Stimulated activated CD8-positive, alpha-beta memory T cell treated with anti-CD3 and anti-CD28 coated beads, Interleukin-12 subunit alpha, Interleukin-12 subunit beta, amount 100 ng/mL, for 1 hour (primary cell): ENCODE measurements at regions not wholly inside any gene's neighbourhood (a gene's known extent, or its start where the extent isn't known, plus 50 kb on each side); places are given as distances from the start of the nearest gene placed in this dataset.
"Not testable (repeated sequence)": the region's sequence is repeated elsewhere in the genome, so short reads cannot be mapped to it uniquely, and the experiment has no call there.

ENCODE experiments used
- DNase-seq: peaks from one replicate; pipeline ENCODE4 v3.0.0-alpha.2; 2020; ENCODE audit warnings: low read depth

DNA sequence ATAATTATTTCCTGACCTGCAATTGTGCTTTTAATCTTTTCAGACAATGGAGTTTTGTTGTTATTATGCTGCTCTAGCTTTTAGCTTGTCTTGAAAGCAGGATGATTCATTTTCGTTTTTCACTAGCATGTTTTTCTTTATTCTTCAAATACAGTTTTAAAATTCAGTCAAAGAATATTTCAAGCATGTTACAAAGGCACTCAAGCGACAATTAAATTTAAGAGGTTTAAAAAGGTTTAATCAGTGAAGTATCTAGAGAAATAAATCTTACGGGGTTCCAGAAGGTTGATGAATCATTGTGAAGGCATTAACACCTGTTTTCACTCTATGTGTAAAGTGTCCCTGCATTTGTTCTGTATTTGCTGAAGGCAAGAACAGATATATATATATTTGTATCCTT lies 390.7 kb upstream of the TMEFF2 start:
- DNase-seq = no peak

DNA sequence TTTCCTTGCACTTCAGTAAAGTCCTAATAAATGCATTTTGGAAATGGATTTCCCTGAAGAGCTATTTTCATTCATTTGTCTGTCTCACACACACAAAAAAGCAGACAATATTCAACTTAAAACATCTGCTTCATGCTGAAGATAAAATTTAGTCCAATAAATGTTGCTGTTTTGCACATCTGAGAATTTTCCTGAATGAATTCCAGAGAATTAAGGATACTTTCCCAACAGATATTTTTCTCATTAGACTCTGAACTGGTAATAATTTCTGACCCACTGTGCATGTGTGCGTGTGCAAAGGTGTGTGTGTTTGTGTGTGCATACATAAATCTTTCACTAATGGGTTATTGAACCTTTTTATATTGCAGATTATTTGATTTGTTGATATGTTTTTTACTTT lies 390.2 kb upstream of the TMEFF2 start:
- DNase-seq = no peak

DNA sequence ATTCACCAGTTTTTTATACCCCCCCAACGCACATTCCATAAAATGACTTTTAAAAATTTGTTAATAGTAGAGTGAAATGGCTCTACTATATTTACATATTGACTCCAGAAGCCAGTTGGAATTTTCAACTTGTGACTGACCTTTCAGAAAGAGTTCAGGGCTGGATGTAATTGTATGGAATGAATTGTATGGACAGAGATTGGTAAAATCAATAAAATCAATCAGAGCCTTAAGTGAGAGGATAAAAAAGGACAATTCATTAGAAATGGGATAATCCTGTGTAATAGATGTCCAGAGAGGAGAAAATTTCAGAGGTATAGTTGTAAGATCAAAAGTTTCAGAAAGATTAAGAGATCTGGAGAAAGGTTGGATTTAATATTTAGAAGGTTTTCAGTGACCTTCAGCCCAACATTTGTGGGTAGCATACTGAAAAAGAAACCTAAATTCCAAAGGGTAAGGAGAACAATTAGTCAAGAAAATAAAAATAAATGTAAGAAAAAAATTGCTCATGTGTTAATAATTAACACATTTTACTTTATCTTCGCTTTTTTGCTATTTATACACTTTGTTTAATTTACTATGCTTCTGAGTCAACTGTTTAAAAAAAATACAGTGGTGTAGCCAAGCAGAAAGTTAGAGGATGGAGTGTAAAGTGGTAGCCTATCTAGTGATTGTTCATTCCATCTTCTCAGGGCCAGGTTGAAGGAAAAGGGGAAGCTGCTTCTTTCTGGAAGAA lies 385.4 kb upstream of the TMEFF2 start:
- no peak for DNase-seq

DNA sequence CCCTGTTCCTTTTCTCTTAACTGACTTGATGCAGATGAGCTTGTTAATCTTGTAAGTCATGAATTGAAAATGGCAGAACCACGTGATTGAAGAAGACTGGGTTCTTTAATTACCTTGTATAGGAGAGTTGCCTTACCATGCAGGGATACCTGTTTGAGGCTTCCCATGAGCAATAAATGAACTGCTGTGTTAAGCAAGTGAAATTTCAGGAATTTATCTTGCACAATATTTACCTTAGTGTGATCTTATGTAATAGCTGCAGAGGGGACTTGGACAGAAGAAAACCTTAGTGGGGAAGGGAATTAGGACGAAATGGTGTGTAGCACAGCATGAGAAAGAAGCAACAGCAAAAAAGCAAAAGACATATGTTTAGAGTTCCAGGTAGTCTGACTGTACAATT lies 384.0 kb upstream of the TMEFF2 start:
- no peak for DNase-seq

DNA sequence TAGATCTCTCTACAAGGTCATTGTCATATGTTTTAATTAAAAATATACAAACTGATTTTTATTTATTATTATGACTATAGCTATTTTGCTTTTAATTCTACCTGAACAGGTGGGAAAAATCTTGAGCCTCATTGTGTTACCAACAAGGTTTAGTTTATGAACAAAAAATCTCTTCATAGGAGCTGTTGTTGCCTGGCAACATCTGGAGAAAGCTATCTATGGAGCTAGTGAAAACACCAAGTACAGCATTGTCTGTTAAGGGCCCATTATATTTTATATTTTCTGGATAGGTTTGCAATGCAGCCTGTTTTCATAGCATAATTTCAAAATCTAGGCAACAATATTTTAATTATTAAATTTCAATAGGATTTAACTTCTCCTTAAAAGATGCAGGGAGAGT lies 383.0 kb upstream of the TMEFF2 start:
- DNase-seq = no peak

DNA sequence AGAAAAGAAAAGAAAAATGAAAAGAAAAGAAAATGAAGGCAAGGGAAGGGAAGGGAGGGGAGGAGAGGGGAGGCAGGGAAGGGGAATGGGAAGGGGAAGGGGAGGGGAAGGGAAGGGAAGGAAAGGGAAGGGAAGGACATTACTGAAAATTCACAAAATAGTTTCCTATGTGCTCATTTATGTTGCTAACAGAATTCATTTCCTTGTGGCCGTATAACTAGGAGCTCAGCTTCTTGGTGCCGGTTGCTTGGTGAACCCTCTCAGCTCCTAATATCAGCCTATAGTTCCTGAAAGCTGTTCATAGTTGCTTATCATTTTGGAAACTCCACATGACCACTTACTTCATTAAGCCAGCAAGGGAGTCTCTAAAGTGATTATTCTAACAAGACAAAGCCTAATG lies 379.8 kb upstream of the TMEFF2 start:
- DNase-seq = no peak

DNA sequence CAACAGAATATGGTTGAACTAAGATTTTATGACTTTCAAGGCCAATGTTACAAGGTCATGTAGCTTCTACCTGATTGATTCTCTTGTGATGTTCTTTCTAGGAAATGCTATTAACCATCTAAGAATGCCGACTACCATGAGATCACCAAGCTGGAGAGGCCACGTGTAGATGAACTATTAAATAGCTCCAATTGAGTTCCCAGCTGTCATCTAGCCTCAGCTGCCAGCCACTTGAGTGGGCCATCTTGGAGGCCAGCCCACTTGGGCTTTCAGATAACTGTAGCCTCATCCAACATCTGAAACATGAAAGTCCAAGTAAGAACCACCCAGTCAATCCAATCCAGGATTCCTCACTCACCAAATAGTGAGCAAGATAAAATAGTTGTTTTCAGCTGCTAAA lies 376.9 kb upstream of the TMEFF2 start:
- DNase-seq = no peak

DNA sequence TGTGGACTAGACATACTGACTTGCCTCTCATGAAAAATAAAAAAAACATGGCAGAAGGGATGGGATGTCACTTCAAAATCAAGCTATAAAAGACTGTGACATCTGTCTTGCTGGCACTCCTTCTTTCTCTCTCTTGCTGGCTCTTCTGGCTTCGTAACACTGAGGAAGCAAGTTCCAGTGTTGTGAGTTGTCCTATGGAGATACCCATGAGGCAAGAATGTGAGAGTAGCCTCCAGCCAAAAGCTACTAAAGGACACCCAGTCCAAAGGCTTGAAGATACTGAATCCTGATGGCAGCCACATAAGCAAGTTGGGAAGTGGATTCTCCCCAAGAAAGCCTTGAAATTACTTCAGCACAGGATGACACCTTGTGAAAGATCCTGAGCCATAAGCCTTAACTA lies 376.1 kb upstream of the TMEFF2 start:
- DNase-seq = no peak

DNA sequence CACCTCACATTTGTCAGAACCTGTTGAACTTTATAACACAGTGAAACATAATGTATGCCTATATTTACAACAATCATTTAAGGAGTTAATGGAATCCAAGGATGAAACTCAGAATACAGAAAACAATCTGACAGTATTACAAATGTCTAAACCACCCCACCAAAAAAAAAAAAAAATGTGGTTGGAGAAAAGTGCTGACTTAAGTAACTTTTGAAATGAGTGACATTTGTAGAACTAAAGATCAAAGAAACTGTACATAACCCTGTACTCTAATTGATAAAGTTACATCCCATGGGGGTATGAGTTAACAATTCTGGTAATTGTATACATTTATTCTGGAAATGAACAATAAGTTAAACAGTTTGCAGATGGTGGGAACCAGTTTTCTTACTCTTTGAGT lies 372.1 kb upstream of the TMEFF2 start:
- no peak for DNase-seq

DNA sequence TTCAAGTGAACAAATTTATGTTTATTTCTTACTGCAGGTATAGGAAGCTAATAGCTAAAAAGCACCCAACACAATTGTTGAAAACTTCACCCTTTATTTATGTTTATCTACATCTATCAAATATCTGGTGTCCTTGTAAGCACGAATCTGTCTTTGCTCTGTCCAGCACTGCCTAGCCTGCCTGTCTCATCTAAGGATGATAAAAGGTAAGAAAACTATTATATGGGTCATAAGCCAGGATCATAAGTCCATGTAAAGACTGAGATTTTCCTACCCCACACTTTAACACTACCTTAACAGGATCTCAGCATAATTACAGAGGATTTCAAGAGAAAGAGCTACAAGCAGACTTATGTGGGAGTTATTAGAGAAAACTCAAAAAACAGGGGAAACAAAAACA lies 365.6 kb upstream of the TMEFF2 start:
- DNase-seq = no peak

DNA sequence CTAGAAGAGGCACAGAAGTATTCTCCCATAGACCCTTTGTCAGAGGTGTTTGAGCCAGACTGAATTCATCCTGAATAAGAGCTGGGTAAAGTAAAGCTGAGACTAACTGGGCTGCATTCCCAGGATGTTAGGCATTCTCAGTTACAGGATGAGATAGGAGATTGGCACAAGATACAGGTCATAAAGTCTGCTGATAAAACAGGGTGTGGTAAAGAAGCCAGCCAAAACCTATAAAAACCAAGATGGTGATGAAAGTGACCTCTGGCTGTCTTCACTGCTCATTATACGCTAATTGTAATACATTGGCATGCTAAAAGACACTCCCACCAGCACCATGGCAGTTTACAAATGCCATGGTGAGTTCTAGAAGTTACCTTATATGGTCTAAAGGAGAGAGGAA lies 364.9 kb upstream of the TMEFF2 start:
- DNase-seq = no peak

DNA sequence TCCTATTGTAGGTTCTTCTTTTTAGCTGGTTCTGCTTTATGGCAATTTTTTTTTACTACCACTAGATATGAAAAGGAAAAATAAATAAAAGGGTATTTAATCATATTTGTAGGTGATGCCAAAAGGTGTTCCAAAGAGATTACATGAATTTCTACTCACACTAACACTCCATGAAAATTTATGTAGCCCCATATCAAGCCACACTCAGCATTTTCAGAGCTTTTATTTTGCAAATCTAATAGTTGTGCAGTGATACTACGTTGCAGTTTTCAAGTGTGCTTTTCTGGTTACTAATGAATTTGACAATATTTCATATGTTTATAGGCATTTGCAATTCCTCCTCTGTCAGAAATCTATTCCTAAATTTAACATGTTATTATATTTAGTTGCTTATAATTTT lies 363.9 kb upstream of the TMEFF2 start:
- DNase-seq = no peak

DNA sequence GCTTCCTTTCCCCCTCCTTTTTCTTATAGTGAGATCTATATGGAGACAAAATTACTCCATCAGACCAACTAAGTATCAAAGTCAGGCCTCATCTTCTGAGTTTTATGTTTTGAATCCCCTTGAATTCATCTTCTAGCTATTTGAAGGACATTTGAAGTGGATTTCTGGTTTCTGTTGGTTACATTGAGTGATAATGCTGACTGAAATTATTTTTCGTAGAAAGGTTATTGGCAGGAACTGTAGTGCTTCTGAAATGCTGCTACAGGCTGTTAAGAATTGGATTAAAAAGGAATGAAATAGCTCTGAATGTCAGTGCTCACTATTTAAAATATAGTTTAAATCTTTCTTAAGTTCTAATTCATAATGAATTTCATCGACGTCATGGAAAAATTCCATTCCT lies 361.0 kb upstream of the TMEFF2 start:
- no peak for DNase-seq

DNA sequence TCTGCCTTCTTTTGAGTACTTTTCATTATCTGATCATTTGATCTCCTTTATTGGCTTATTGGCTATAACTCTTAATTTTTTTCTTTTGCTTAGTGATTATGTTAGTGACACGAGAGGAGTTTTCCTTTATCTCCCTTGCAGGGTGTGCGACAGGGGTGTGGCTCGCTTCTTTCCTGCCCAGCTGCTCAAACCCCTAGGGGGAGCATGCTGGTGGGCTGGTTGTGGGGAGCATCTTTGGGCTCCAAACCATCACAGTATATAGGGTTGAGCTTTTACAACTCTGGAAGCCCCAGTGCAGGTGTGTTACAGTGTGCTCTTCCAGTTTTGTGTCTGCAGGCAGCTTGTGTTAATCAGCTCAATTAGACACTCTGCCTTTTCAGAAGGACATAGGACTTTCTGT lies 357.0 kb upstream of the TMEFF2 start:
- DNase-seq = no peak

DNA sequence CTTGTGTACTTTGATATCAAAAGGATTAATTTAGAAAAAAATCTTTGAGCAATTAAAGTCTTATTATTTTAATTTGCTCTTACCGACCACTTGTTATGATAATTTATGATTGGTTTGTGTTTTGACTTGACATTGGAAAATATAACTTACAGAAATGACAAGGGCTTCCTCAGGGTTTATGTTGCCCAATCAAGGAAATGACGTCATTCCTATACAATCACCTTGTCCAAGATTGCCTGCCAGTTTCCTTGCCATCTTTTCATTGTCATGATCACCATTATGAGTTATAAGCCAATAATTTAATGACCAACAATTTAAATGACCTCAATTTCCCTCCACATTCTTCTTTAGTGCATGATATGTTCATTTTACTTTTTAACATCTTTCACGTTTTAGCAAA lies 351.8 kb upstream of the TMEFF2 start:
- DNase-seq = no peak

DNA sequence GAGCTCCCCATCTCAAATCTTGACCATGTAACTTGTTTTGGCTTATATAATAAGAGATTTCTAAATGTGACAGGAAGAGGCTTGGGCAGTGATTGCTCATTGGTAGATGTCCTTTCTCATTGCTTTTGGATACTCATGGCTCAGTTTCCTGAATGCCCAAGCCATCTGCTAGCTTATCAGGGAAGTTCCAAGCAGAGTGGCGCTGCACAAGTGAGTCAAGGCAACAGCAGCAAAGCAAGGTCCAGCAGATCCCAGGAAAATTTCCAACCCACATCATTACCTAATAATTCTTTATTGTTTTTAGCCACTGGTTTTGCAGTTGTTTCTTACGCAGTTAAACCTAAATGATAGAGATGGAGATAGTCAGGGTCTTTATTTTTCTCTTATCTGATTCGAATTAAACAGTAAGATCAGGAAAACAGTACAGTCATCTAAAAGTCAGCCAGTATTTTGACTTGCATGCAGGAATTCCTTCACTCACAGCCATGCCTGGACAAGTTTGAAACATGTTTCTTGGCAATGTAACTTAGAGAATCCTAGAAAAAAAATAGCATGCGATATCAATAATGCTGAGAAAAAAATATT lies 349.7 kb upstream of the TMEFF2 start:
- no peak for DNase-seq

DNA sequence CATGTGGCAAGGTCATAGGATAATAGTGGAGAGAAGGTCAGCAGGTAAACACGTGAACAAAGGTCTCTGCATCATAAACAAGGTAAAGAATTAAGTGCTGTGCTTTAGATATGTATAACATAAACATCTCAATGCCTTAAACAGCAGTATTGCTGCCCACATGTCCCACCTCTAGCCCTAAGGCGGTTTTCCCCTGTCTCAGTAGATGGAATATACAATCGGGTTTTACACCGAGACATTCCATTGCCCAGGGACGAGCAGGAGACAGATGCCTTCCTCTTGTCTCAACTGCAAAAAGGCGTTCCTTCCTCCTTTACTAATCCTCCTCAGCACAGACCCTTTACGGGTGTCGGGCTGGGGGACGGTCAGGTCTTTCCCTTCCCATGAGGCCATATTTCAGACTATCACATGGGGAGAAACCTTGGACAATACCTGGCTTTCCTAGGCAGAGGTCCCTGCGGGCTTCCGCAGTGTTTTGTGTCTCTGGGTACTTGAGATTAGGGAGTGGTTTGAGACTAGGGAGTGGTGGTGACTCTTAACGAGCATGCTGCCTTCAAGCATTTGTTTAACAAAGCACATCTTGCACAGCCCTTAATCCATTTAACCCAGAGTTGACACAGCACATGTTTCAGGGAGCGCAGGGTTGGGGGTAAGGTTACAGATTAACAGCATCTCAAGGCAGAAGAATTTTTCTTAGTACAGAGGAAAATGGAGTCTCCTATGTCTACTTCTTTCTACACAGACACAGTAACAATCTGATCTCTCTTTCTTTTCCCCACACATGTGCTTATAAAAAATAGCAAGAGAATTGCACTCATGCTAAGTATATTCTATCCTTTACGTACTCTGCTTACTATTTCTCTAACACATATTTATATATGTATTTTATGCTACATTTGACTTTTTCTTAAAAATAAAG lies 347.7 kb upstream of the TMEFF2 start:
- not testable (repeated sequence) for DNase-seq

DNA sequence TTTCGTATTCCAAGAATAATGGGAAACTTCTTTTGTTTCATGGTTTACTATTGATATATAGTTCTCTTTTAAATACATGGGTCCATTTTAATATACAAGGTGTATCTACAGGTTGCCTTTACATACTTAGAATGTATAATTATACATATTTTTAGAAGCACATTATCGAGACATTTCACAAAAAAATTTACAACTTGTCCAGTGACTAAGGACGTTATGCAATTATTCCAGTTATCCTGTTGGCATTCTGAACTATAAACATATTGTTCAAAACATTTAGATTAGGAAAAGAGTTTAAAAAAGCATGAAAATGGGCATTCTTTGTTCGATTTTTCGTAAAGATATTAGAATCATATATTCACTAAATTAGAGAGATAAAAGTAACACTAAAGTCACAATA lies 344.6 kb upstream of the TMEFF2 start:
- DNase-seq = no peak

DNA sequence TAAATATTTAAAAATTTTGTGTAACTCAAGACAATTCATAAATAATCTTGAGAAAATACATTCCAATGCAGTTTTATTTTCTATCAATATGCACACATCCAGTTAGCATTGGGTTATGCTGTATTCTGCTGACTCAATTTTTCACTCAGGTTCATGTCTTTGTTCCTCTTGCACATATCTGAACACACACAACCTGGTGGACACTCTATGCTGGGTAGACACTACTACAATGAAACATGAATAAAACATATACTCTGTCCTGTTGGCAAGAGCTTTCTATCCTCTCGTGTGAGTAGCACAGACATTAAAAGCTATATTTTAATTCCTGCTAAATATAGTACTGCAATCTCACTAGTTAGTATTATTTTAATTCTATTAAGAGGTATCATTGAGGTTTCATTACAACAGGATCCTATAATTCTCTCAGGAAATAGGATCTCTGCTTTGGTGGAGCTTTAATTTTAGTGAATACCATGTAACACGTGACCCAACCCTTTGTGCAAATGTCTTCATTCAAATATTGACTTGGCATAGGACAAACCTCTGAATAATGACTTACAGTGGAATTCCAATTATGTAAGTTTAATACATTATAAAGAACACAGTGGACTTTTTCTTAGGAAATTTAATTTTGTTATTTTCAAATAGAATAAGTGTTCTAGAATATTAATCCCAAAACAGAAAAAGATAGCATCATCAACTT lies 342.3 kb upstream of the TMEFF2 start:
- DNase-seq = no peak

DNA sequence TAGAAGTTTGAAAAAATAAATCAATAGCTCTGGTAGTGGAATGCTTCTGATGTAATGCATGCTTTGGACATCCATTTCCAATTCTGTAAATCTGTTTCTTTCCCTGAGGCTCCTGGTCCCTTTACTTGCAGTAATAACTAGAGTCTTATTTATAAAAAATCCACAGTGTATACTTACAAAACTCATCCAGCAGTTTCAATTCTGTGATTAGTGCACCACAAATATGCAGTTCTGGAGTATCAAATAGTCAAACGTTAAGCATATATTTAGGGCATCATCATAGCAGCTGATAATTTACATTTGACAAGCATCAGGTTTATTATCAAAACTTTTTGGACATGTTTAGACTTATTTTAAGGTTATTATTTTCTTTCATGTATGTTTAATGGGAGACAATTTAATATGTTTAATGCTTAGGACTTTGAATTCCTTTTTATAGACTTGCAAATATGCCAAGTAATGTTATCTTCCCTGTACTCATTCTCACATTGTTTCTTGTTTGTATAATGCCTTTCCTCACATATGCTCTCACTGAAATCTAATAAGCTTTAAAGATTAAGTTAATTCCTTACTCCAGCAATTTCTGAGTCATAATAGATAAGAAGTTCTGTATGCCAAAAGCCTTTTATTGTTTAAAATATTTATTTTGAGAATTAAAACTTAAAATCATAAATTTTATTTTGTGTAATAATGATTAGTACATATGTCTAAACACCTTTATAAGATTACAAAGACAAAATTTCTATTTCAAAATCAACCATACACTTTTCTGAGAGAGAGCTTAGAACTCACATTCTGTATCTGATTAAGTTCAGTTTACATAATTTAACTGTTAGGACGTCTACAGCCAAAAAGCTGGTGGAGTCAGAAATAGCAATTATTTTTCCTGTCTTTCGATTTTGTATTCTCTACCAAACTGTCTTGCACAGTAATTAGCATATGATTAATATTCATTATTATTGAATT lies 341.5 kb upstream of the TMEFF2 start:
- no peak for DNase-seq

DNA sequence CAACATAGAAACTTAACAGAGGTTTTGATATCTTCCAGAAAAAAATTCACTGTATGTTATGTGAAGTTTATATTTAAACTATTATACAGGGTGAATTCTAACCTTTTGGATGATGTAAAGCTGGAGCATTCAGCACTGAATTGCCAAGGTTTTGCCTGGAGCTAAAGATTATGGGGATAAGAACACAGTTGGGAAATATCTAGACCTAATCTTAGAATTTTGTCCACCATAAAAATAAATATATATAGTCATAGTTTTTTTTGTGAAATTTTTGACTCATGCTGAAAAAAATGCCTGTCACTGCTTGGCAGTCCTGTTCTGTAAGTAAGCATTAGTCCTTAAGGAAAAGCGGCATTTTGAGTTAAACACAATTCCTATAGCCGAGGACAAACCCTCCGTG lies 339.3 kb upstream of the TMEFF2 start:
- no peak for DNase-seq
